ENCODE measurements at regions not wholly inside any gene's neighbourhood (a gene's known extent, or its start where the extent isn't known, plus 50 kb on each side); places are given as distances from the start of the nearest gene placed in this dataset.
"Not testable (repeated sequence)": the region's sequence is repeated elsewhere in the genome, so short reads cannot be mapped to it uniquely, and the experiment has no call there.

- intact Hi-C loops (cut with DNase I) = no loop called here
- DNase-seq (ENCODE audit: low spot score) = peak; percentile 8
- no peak overlapping the region for H3K4me3 ChIP-seq
- TF ChIP-seq POLR2AphosphoS5 (IDR thresholded peaks at IDR 0.05) = no peak
- peak in 3 of 4 experiments; percentile 46 to 59 (median 50) for TF ChIP-seq CTCF (IDR thresholded peaks at IDR 0.05)
- H3K27me3 ChIP-seq (replicated peaks; ENCODE audit: insufficient read depth) = no peaks in the 10 kb centered on the region
- H3K27ac ChIP-seq = no peak overlapping the region
- no peaks in the 10 kb centered on the region for H3K4me1 ChIP-seq (replicated peaks)
- H3K9me3 ChIP-seq = no peaks in the 10 kb centered on the region
- WGBS = 48% methylated on average over 4 of the region's 4 CpGs
- H3K36me3 ChIP-seq = no peaks in the 10 kb centered on the region
Observed at GRCh38 chr4:73341454-73341853, 62.6 kb upstream of the ALB start.

- no peak for TF ChIP-seq POLR2AphosphoS5 (IDR thresholded peaks at IDR 0.05)
- TF ChIP-seq POLR2A (IDR thresholded peaks at IDR 0.05) = no peak
- TF ChIP-seq CTCF (IDR thresholded peaks at IDR 0.05) = no peak
- Histone ChIP-seq H3K27ac (no peak overlapping the region), H3K9me3 (no peaks in the 10 kb centered on the region), H3K4me3 (no peak overlapping the region), H3K27me3 (replicated peaks; ENCODE audit: insufficient read depth) (no peaks in the 10 kb centered on the region), H3K4me1 (replicated peaks) (no peaks in the 10 kb centered on the region), H3K36me3 (no peaks in the 10 kb centered on the region)
- intact Hi-C loops (cut with DNase I) = no loop called here
- no peak for DNase-seq (ENCODE audit: low spot score)
Observed at GRCh38 chr4:73340917-73341316, 63.2 kb upstream of the ALB start.

DNA sequence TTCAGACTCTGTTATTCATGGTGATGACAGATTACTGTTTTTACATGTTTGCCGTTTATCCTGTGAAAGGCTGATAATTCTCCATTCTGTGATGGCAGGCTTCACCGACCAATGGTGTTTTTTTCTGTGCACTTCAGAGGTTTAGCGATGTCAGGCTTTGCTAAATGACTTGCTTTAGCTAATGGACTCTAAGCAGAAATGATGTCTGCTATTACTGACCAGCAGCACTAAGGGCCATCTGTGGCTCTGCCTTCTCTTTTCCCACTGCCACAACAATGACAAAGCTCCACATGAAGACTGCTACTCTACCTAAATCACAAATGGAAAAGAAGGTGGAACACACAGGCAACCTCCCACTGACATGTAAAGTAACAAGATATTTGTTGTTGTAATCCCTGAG, 68.4 kb upstream of the ALB start:
- intact Hi-C loops (cut with DNase I) = loop anchor here (10.0 kb wide), 1 partner anchor 809 kb away; no protein-coding TSS in a partner anchor
- Histone ChIP-seq H3K4me3 (no peak overlapping the region), H3K27ac (no peak overlapping the region), H3K9me3 (no peaks in the 10 kb centered on the region), H3K36me3 (no peaks in the 10 kb centered on the region), H3K4me1 (replicated peaks) (no peaks in the 10 kb centered on the region), H3K27me3 (replicated peaks; ENCODE audit: insufficient read depth) (no peaks in the 10 kb centered on the region)
- no peak for TF ChIP-seq POLR2A (IDR thresholded peaks at IDR 0.05)
- TF ChIP-seq CTCF (IDR thresholded peaks at IDR 0.05) = no peak
- no peak for TF ChIP-seq POLR2AphosphoS5 (IDR thresholded peaks at IDR 0.05)
- no peak for DNase-seq (ENCODE audit: low spot score)
- WGBS = 72% methylated on average over 3 of the region's 3 CpGs

- H3K36me3 ChIP-seq; H3K27me3 ChIP-seq (replicated peaks; ENCODE audit: insufficient read depth); DNase-seq (ENCODE audit: low spot score); H3K4me3 ChIP-seq; H3K9me3 ChIP-seq; H3K27ac ChIP-seq; H3K4me1 ChIP-seq (replicated peaks): not testable (repeated sequence)
- WGBS = 98% methylated on average over 2 of the region's 2 CpGs
- intact Hi-C loops (cut with DNase I) = loop anchor here (10.0 kb wide), 1 partner anchor 813 kb away; no protein-coding TSS in a partner anchor
Observed at GRCh38 chr4:73332012-73332411, 72.1 kb upstream of the ALB start.

GRCh38 chr4:73329300-73329699, 70.7 kb upstream of the ANKRD17 start:
- no peak overlapping the region for H3K27ac ChIP-seq
- WGBS = 72% methylated on average over 4 of the region's 4 CpGs
- H3K4me1 ChIP-seq (replicated peaks) = no peaks in the 10 kb centered on the region
- intact Hi-C loops (cut with DNase I) = no loop called here
- no peak overlapping the region for H3K4me3 ChIP-seq
- DNase-seq (ENCODE audit: low spot score) = no peak
- H3K9me3 ChIP-seq = no peaks in the 10 kb centered on the region
- no peaks in the 10 kb centered on the region for H3K36me3 ChIP-seq
- no peak for TF ChIP-seq CTCF (IDR thresholded peaks at IDR 0.05)
- TF ChIP-seq POLR2A (IDR thresholded peaks at IDR 0.05) = no peak
- no peak for TF ChIP-seq POLR2AphosphoS5 (IDR thresholded peaks at IDR 0.05)
- H3K27me3 ChIP-seq (replicated peaks; ENCODE audit: insufficient read depth) = no peaks in the 10 kb centered on the region

DNA sequence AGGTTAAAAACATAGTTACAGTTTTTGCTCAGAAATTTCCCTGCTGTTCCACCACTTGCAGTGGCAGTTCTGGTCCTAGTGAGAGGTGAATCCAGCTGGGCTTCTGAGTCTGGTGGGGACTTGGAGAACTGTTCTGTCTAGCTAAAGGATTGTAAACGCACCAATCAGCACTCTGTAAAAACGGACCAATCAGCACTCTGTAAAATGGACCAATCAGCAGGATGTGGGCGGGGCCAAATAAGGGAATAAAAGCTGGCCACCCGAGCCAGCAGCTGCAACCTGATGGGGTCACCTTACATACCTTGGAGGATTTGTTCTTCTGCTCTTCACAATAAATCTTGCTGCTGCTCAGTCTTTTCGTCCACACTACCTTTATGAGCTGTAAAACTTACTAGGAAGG, 67.2 kb upstream of the ANKRD17 start:
- intact Hi-C loops (cut with DNase I); H3K27ac ChIP-seq; H3K27me3 ChIP-seq (replicated peaks; ENCODE audit: insufficient read depth); H3K4me1 ChIP-seq (replicated peaks); H3K4me3 ChIP-seq; DNase-seq (ENCODE audit: low spot score); H3K36me3 ChIP-seq; H3K9me3 ChIP-seq: not testable (repeated sequence)
- 70% methylated on average over 5 of the region's 5 CpGs for WGBS

Measured in prostate gland (tissue), 2 donors.